IMR-90 (cell line): ENCODE measurements at regions not wholly inside any gene's neighbourhood (a gene's known extent, or its start where the extent isn't known, plus 50 kb on each side); places are given as distances from the start of the nearest gene placed in this dataset.

Experiments
- ATAC-seq: fragments of 200-7000 bp; cut with Tn5 transposase; 2 replicates; pipeline ENCODE4 v1.9.1; 2020; ENCODE audit warnings: low read depth, mild to moderate bottlenecking, moderate library complexity
- BruUV-seq: library from RNA; stranded (reverse); fragments of 400-500 nt; replicated peaks from 2 replicates; lab custom pipeline; 2021; lab: Mats Ljungman, UMichigan
- CTCF ChIA-PET: fragments of 300-600 bp; formaldehyde crosslinking; extraction: SDS; loops from one replicate; lab custom pipeline; 2021; ENCODE audit warnings: antibody characterized with exemption; lab: Yijun Ruan, JAX
- POLR2A ChIA-PET: fragments of 300-600 bp; sonication (Branson Sonifier 250); formaldehyde crosslinking; loops from one replicate; lab custom pipeline; 2022; ENCODE audit warnings: antibody characterized with exemption; ENCODE audit not compliant: unreplicated experiment; lab: Charles Lee
- DNase-seq: peaks from one replicate; pipeline ENCODE4 v3.0.0; 2013
- H2AFZ ChIP-seq: replicated peaks from 2 replicates; pipeline ENCODE3; 2013; ENCODE audit warnings: low read length, mild to moderate bottlenecking; ENCODE audit not compliant: poor library complexity
- H2AK5ac ChIP-seq: 2 replicates; pipeline ENCODE4 v1.6.1; 2013; ENCODE audit warnings: low read depth, low read length, inconsistent platforms
- H2AK9ac ChIP-seq: replicated peaks from 2 replicates; pipeline ENCODE3; 2013; ENCODE audit warnings: mild to moderate bottlenecking, low read depth, low read length, moderate library complexity; ENCODE audit not compliant: poor library complexity
- H2BK120ac ChIP-seq: 2 replicates; pipeline ENCODE4 v1.6.1; 2013; ENCODE audit warnings: low read depth, low read length, inconsistent platforms
- H2BK15ac ChIP-seq: 3 replicates; pipeline ENCODE4 v1.6.1; 2013; ENCODE audit warnings: low read depth, low read length, inconsistent platforms
- H2BK20ac ChIP-seq: 2 replicates; pipeline ENCODE4 v1.6.1; 2013; ENCODE audit warnings: low read depth, mild to moderate bottlenecking, inconsistent platforms, low read length, moderate library complexity
- H2BK5ac ChIP-seq: 2 replicates; pipeline ENCODE4 v1.6.1; 2013; ENCODE audit warnings: mild to moderate bottlenecking, low read depth, low read length, inconsistent platforms; ENCODE audit not compliant: poor library complexity, severe bottlenecking
- H3K14ac ChIP-seq: replicated peaks from 2 replicates; pipeline ENCODE4 v1.6.1; 2013; ENCODE audit warnings: low read depth, low read length, inconsistent platforms
- H3K18ac ChIP-seq: 2 replicates; pipeline ENCODE4 v1.6.1; 2013; ENCODE audit warnings: low read depth, low read length, control low read depth
- H3K23ac ChIP-seq: 2 replicates; pipeline ENCODE4 v1.6.1; 2013; ENCODE audit warnings: low read depth, low read length, inconsistent platforms
- H3K27ac ChIP-seq: 2 replicates; pipeline ENCODE4 v1.5.1; 2013; ENCODE audit warnings: mild to moderate bottlenecking, control low read depth, low read length; ENCODE audit not compliant: insufficient read depth
- H3K27me3 ChIP-seq: 2 replicates; pipeline ENCODE4 v1.6.1; 2013; ENCODE audit warnings: low read length; ENCODE audit not compliant: control insufficient read depth, insufficient read depth
- H3K36me3 ChIP-seq: 2 replicates; pipeline ENCODE4 v1.6.1; 2013; ENCODE audit warnings: low read length, mixed read lengths; ENCODE audit not compliant: control insufficient read depth, insufficient read depth
- H3K4ac ChIP-seq: 2 replicates; pipeline ENCODE4 v1.6.1; 2013; ENCODE audit warnings: low read depth, low read length, inconsistent platforms
- H3K4me1 ChIP-seq: 2 replicates; pipeline ENCODE4 v1.6.1; 2013; ENCODE audit warnings: low read length, mixed read lengths; ENCODE audit not compliant: control insufficient read depth, insufficient read depth
- H3K4me2 ChIP-seq: 2 replicates; pipeline ENCODE4 v1.6.1; 2013; ENCODE audit warnings: low read depth, mild to moderate bottlenecking, control low read depth, low read length, moderate library complexity
- H3K4me3 ChIP-seq: 2 replicates; pipeline ENCODE4 v1.5.1; 2013; ENCODE audit warnings: low read depth, mild to moderate bottlenecking, control low read depth, low read length, moderate library complexity; ENCODE audit not compliant: insufficient read depth
- H3K56ac ChIP-seq: 2 replicates; pipeline ENCODE4 v1.6.1; 2013; ENCODE audit warnings: low read length, inconsistent platforms; ENCODE audit not compliant: insufficient read depth; ENCODE audit errors: extremely low read depth
- H3K79me1 ChIP-seq, 2 experiments: 2 replicates each; pipeline ENCODE4 v1.6.1; 2013; ENCODE audit warnings: low read length in 2 of 2, inconsistent platforms in 1 of 2, low read depth in 1 of 2
- H3K9ac ChIP-seq: 2 replicates; pipeline ENCODE4 v1.6.1; 2013; ENCODE audit warnings: low read depth, low read length, control low read depth
- H3K9me1 ChIP-seq: 2 replicates; pipeline ENCODE4 v1.6.1; 2013; ENCODE audit warnings: low read length, inconsistent platforms; ENCODE audit not compliant: insufficient read depth
- H3K9me3 ChIP-seq: 2 replicates; pipeline ENCODE4 v1.6.1; 2013; ENCODE audit warnings: low read length; ENCODE audit not compliant: control insufficient read depth, insufficient read depth
- H4K20me1 ChIP-seq: 2 replicates; pipeline ENCODE4 v1.6.1; 2013; ENCODE audit warnings: low read length, inconsistent platforms; ENCODE audit not compliant: insufficient read depth
- H4K5ac ChIP-seq: 2 replicates; pipeline ENCODE4 v1.6.1; 2013; ENCODE audit warnings: mild to moderate bottlenecking, low read depth, low read length, control low read depth
- H4K8ac ChIP-seq, 2 experiments: 2 replicates each; pipeline ENCODE4 v1.6.1; 2013; ENCODE audit warnings: low read depth in 2 of 2, low read length in 2 of 2, control low read depth in 1 of 2, inconsistent platforms in 1 of 2
- H4K91ac ChIP-seq: 2 replicates; pipeline ENCODE4 v1.6.1; 2013; ENCODE audit warnings: low read depth, low read length, inconsistent platforms; ENCODE audit not compliant: insufficient read depth
- BHLHE40 ChIP-seq: fragments of 150-350 bp; IDR thresholded peaks from 2 replicates; pipeline ENCODE4 v1.6.1; 2016; ENCODE audit warnings: mild to moderate bottlenecking, low read depth, low read length
- CEBPB ChIP-seq: IDR thresholded peaks from 2 replicates; pipeline ENCODE4 v1.6.1; 2012; ENCODE audit warnings: low read depth, low read length, improper control_type of control experiment
- ELK1 ChIP-seq: fragments of 150-350 bp; IDR thresholded peaks from 2 replicates; pipeline ENCODE4 v1.6.1; 2016; ENCODE audit warnings: low read depth, mild to moderate bottlenecking, low read length, moderate library complexity, borderline replicate concordance
- FOS ChIP-seq: fragments of 150-350 bp; IDR thresholded peaks from 2 replicates; pipeline ENCODE4 v1.6.1; 2016; ENCODE audit warnings: low read depth, low read length
- MAFK ChIP-seq: IDR thresholded peaks from 2 replicates; pipeline ENCODE4 v1.6.1; 2012; ENCODE audit warnings: low read depth, low read length, improper control_type of control experiment
- MAZ ChIP-seq: IDR thresholded peaks from 2 replicates; pipeline ENCODE4 v1.6.1; 2012; ENCODE audit warnings: low read depth, mild to moderate bottlenecking, low read length, improper control_type of control experiment, moderate library complexity, borderline replicate concordance
- MXI1 ChIP-seq: IDR thresholded peaks from 2 replicates; pipeline ENCODE4 v1.6.1; 2012; ENCODE audit warnings: low read depth, mild to moderate bottlenecking, low read length, moderate library complexity, borderline replicate concordance
- POLR2A ChIP-seq: IDR thresholded peaks from 2 replicates; pipeline ENCODE4 v1.6.1; 2012; ENCODE audit warnings: mild to moderate bottlenecking, low read depth, low read length
- RCOR1 ChIP-seq: IDR thresholded peaks from 2 replicates; pipeline ENCODE4 v1.6.1; 2012; ENCODE audit warnings: mild to moderate bottlenecking, low read length, improper control_type of control experiment; ENCODE audit not compliant: insufficient replicate concordance
- WGBS, 2 experiments: methylation state at CpG; one replicate each; pipeline versions ENCODE4 v1.1.5 to v1.1.7; 2013; ENCODE audit warnings: missing lambda C conversion rate in 2 of 2; ENCODE audit not compliant: insufficient read length in 1 of 2; ENCODE audit errors: extremely low coverage in 2 of 2; 5-methylcytosine and 5-hydroxymethylcytosine counted together
- dilution Hi-C: fragments of 300-500 bp; cut with HindIII; formaldehyde crosslinking; loops from one replicate; pipeline ENCODE4 v1.14.3; 2018; ENCODE audit warnings: low sequenced_read_pairs; ENCODE audit not compliant: unreplicated experiment
- in situ Hi-C: fragments of 300-500 bp; cut with MboI; formaldehyde crosslinking; loops from 3 replicates; pipeline ENCODE4 v1.14.3; 2019; ENCODE audit warnings: low sequenced_read_pairs, inconsistent platforms, mixed read lengths
- intact Hi-C: fragments of 100-400 bp; cut with micrococcal nuclease; formaldehyde crosslinking; loops from 2 replicates; pipeline ENCODE4 v1.10.0; 2022

- no peak overlapping the region for H2BK15ac ChIP-seq
- no peak overlapping the region for H2BK20ac ChIP-seq
- H3K4me2 ChIP-seq: no peak overlapping the region
- intact Hi-C loops (no loop called here), dilution Hi-C loops (no loop called here), in situ Hi-C loops (no loop called here)
- no peak overlapping the region for H2BK5ac ChIP-seq
- ATAC-seq (no peak), DNase-seq (no peak)
- TF ChIP-seq CEBPB (0 out of 2 replicates have a peak, but pooled peaks have one; percentile 26), FOS (no peak), POLR2A (no peak), MAZ (no peak), MXI1 (no peak), ELK1 (no peak), RCOR1 (no peak), MAFK (no peak), BHLHE40 (no peak)
- H3K14ac ChIP-seq: no peak overlapping the region
- 33% methylated on average over 1 of the region's 4 CpGs; no CpG with 5 or more reads in 1 of the 2 experiments for WGBS, 2 experiments
- no peaks in the 10 kb centered on the region for H3K36me3 ChIP-seq
- no peak overlapping the region for H2AK9ac ChIP-seq
- H4K91ac ChIP-seq: no peak overlapping the region
- ChIA-PET POLR2A (no interaction called here), CTCF (interaction anchor here (1.4 kb wide), 1 partner anchor 16 kb away, joined by 4 read pairs; no protein-coding TSS in a partner anchor)
- no peak overlapping the region for H4K5ac ChIP-seq
- no peak overlapping the region for H4K8ac ChIP-seq
- no peaks in the 10 kb centered on the region for H3K9me1 ChIP-seq
- no peaks in the 10 kb centered on the region for H3K27me3 ChIP-seq
- no peaks in the 10 kb centered on the region for H3K4me1 ChIP-seq
- no peak overlapping the region for H3K9ac ChIP-seq
- no peak overlapping the region for H3K23ac ChIP-seq
- H3K79me1 ChIP-seq: no peaks in the 10 kb centered on the region
- H3K18ac ChIP-seq: no peak overlapping the region
- no peaks in the 10 kb centered on the region for H4K20me1 ChIP-seq
- no peak overlapping the region for H3K56ac ChIP-seq
- no peak overlapping the region for H2AFZ ChIP-seq
- no peak overlapping the region for H3K27ac ChIP-seq
- H2AK5ac ChIP-seq: no peak overlapping the region
- no peaks in the 10 kb centered on the region for H3K9me3 ChIP-seq
- BruUV-seq: no TSS peak
- H2BK120ac ChIP-seq: no peak overlapping the region
- no peak overlapping the region for H3K4ac ChIP-seq
- no peak overlapping the region for H3K4me3 ChIP-seq
Observed at GRCh38 chr12:125218952-125219351, 153.7 kb downstream of the AACS start.
